GM12873 (cell line): ENCODE measurements at regions not wholly inside any gene's neighbourhood (a gene's known extent, or its start where the extent isn't known, plus 50 kb on each side); places are given as distances from the start of the nearest gene placed in this dataset.

Source experiments
- TF ChIP-seq, protein P1 (sequence below): IDR thresholded peaks from 2 replicates; pipeline ENCODE4 v1.5.1; 2012; ENCODE audit warnings: low read depth, mild to moderate bottlenecking, moderate library complexity, low read length, control low read depth; ENCODE audit not compliant: insufficient read depth; ENCODE audit errors: missing control alignments

DNA sequence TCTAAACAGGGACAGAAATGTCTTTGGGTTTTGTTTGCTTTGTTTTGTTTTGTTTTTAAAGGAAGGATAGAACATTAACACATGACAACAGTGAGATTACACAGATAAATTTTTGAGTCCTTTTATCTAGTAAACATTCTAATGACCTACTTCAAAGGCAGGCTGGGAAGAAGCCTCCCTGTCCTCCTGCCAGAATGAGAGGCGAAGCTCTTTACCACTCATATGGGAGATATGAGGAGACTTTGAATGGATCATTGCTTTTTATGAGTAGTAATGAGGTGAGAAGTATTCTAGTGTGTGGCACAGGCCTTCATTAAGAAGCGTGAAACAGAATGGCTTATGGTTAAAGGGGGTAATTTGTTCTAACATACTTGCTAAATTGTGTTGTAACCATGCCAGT is 172.0 kb downstream of the FBXO8 start:
- TF ChIP-seq, protein P1, sequence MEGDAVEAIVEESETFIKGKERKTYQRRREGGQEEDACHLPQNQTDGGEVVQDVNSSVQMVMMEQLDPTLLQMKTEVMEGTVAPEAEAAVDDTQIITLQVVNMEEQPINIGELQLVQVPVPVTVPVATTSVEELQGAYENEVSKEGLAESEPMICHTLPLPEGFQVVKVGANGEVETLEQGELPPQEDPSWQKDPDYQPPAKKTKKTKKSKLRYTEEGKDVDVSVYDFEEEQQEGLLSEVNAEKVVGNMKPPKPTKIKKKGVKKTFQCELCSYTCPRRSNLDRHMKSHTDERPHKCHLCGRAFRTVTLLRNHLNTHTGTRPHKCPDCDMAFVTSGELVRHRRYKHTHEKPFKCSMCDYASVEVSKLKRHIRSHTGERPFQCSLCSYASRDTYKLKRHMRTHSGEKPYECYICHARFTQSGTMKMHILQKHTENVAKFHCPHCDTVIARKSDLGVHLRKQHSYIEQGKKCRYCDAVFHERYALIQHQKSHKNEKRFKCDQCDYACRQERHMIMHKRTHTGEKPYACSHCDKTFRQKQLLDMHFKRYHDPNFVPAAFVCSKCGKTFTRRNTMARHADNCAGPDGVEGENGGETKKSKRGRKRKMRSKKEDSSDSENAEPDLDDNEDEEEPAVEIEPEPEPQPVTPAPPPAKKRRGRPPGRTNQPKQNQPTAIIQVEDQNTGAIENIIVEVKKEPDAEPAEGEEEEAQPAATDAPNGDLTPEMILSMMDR = no peak

DNA sequence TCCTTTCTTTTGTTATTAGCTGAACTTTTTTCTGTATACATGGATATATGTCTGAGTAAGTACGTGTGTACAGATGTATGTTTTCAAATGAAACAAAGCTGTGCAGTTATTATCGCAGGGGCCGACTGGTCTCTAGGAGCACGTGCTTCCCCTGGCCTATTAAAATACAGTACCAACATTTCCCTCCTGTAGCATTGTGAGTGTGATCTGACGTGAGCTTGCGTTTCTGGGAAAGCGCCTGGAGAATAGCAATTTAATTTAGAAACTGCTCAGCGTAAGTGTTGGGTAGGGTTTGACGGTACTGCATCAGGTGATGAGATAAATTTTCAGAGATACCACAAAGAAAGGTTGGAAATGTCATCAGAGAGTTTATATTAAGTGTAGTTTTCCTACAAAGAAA is 173.3 kb downstream of the FBXO8 start:
- TF ChIP-seq, protein P1 = no peak

DNA sequence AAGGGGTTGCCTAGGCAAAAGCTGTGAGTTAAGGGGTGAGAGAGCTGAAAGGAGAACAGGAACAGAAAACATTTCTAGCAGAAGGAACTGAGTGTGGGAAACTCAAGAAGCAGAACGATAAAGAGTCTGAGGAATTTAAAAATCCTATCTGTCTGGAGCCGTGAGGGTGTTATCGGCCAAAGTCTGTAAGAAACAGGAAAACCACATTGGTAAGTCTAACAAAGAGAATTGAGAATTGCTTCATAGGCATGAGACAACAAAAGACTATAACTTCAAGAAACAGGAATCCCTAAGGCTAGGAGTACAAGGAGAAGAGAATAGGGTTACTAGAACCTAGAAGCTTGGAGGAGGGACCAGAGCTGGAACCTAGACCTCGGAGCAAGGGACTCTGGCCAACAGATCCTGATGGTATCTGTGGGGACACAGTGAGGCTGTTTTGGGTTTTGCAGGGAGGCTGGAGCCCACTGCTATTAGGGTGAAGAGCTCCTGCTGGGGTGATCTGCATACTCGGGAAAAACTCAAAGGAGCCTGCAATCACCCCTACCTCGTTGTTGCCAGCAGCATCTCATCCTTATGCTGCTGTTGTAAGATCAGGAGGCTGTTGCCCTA is 175.6 kb downstream of the FBXO8 start:
- TF ChIP-seq, protein P1 = no peak

DNA sequence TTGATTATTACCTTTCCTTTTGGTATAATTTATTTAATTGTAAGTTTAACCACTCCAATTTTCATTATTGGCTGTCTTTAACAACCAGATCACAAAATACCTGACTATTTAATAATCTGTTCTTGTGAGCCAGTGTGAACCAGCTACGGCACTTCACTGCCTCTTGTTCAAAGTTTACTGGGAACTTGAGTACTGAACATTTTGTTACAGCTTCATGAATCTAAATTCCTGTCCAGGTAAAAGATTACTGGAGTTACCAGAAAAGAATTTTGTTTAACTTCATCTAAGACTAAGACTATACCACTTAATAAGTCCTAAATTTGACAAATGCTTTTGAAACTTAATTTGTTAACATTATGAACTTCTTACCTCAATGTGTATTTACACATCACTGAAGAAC is 178.3 kb downstream of the FBXO8 start:
- TF ChIP-seq, protein P1 = no peak

DNA sequence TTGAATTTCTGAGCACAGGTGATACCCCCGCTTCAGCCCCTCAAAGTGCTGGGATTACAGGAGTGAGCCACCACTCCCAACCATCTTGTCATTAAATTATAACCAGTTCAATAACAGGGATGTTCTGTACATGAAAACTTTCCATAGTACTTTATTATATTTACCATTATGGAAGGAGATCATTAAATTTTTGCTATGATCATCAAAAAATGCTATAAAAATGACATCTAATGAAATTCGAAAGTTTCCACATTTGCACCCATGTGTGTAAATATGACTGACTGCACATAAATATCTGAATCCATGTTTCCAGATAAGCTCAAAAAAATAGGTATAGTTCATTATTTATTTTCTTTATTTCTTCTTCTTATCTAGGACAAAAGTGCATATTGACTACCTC is 182.6 kb downstream of the FBXO8 start:
- TF ChIP-seq, protein P1 = no peak

DNA sequence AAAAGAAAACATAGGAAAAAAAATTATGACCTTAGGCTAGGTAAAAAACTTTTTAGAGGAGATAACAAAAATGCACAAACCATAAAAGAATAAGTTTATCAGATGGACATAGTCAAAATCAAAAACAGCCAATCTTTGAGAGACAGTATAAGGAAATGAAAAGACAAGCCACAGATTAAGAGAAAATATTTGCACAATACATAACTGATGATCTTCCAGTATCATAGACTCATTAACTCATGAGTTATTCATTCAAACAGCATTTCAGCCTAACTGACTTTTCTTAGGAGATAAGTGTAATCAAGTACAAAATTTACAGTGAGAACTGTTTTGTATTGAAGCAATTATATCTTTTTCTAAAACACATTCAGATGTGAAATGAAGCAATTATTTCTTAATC is 183.8 kb downstream of the FBXO8 start:
- TF ChIP-seq, protein P1 = no peak

DNA sequence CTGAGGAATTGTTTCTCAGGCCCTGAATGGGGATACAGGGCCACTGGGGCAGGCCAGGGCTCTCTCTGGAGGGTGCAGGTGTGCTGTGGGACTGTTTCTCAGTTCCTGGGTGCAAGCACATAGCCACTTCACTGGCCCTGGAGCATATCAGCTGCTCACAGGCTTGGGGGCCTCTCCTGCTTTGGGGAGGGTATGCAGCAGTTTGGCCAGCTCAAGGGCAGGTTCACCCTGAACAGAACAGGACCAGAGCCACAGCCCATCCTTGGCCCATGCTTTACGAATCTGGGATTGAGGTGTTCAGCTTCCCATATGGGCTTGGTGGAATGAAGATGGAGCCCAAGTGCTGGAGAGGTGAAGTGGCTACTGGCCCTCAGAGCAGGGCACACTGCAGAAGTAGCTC is 186.5 kb downstream of the FBXO8 start:
- TF ChIP-seq, protein P1 = no peak

DNA sequence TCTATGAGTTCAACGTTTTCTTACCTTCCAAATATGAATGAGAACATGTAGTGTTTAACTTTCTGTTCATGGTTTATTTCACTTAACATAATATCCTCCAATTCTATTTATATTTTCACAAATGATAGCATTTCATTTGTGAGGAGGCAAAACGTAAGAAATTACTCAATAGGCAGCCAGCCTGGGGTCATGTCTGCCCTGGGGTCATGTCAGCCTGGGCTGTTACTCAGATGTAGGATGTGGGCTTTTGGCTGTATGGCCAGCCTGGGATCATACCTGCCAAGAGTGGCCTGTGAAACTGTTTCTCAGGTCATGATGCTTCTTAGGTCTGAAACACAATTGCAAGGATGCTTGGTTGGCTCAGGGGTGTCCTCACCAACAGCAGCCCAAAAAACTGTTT is 187.0 kb downstream of the FBXO8 start:
- TF ChIP-seq, protein P1 = no peak
